ENCODE measurements at regions not wholly inside any gene's neighbourhood (a gene's known extent, or its start where the extent isn't known, plus 50 kb on each side); places are given as distances from the start of the nearest gene placed in this dataset.

GRCh38 chr10:16271571-16271970 lies 165.2 kb upstream of the PTER start:
- no peaks in the 10 kb centered on the region for H3K27me3 ChIP-seq
- intact Hi-C loops (cut with DNase I), result no loop called here
- no peak for DNase-seq
- no peak overlapping the region for H3K4me3 ChIP-seq
- no peak overlapping the region for H3K27ac ChIP-seq
- 28 to 49% (median 33%) methylated on average over 1 of the region's 1 CpG for WGBS, 3 donors
- H3K9me3 ChIP-seq, result no peaks in the 10 kb centered on the region
- H3K36me3 ChIP-seq, result no peaks in the 10 kb centered on the region
- TF ChIP-seq EP300 (IDR thresholded peaks at IDR 0.05) (no peak), CTCF (IDR thresholded peaks at IDR 0.05) (no peak), POLR2A (IDR thresholded peaks at IDR 0.05) (no peak)
- no peaks in the 10 kb centered on the region for H3K4me1 ChIP-seq (ENCODE audit: insufficient read depth)

GRCh38 chr10:16274911-16275310 lies 161.9 kb upstream of the PTER start:
- intact Hi-C loops (cut with DNase I), result no loop called here
- H3K9me3 ChIP-seq, result no peaks in the 10 kb centered on the region
- H3K27ac ChIP-seq, result no peak overlapping the region
- 61 to 71% (median 67%) methylated on average over 3 of the region's 3 CpGs for WGBS, 3 donors
- no peaks in the 10 kb centered on the region for H3K4me1 ChIP-seq (ENCODE audit: insufficient read depth)
- H3K36me3 ChIP-seq, result no peaks in the 10 kb centered on the region
- TF ChIP-seq POLR2A (IDR thresholded peaks at IDR 0.05) (no peak), EP300 (IDR thresholded peaks at IDR 0.05) (no peak), CTCF (IDR thresholded peaks at IDR 0.05) (no peak)
- no peak overlapping the region for H3K4me3 ChIP-seq
- DNase-seq, result no peak
- no peaks in the 10 kb centered on the region for H3K27me3 ChIP-seq

- H3K27me3 ChIP-seq, result no peaks in the 10 kb centered on the region
- no peak overlapping the region for H3K4me3 ChIP-seq
- TF ChIP-seq CTCF (IDR thresholded peaks at IDR 0.05) (no peak), EP300 (IDR thresholded peaks at IDR 0.05) (no peak), POLR2A (IDR thresholded peaks at IDR 0.05) (no peak)
- H3K36me3 ChIP-seq, result no peaks in the 10 kb centered on the region
- no peak for DNase-seq
- 78 to 86% (median 79%) methylated on average over 4 of the region's 4 CpGs for WGBS, 3 donors
- no peaks in the 10 kb centered on the region for H3K4me1 ChIP-seq (ENCODE audit: insufficient read depth)
- H3K27ac ChIP-seq, result no peak overlapping the region
- intact Hi-C loops (cut with DNase I), result no loop called here
- no peaks in the 10 kb centered on the region for H3K9me3 ChIP-seq
Observed at GRCh38 chr10:16280595-16280994, 156.2 kb upstream of the PTER start.

- intact Hi-C loops (cut with DNase I), result no loop called here
- Histone ChIP-seq H3K4me1 (ENCODE audit: insufficient read depth) (no peaks in the 10 kb centered on the region), H3K9me3 (no peaks in the 10 kb centered on the region), H3K27ac (no peak overlapping the region), H3K27me3 (no peaks in the 10 kb centered on the region), H3K36me3 (no peaks in the 10 kb centered on the region), H3K4me3 (no peak overlapping the region)
- TF ChIP-seq EP300 (IDR thresholded peaks at IDR 0.05) (no peak), CTCF (IDR thresholded peaks at IDR 0.05) (no peak), POLR2A (IDR thresholded peaks at IDR 0.05) (no peak)
- 85 to 87% (median 87%) methylated on average over 7 of the region's 7 CpGs for WGBS, 3 donors
- no peak for DNase-seq
Observed at GRCh38 chr10:16292366-16292765, 144.4 kb upstream of the PTER start.

- H3K4me3 ChIP-seq, result no peak overlapping the region
- 48 to 69% (median 53%) methylated on average over 1 of the region's 1 CpG for WGBS, 3 donors
- H3K4me1 ChIP-seq (ENCODE audit: insufficient read depth), result no peaks in the 10 kb centered on the region
- intact Hi-C loops (cut with DNase I), result no loop called here
- TF ChIP-seq EP300 (IDR thresholded peaks at IDR 0.05) (no peak), POLR2A (IDR thresholded peaks at IDR 0.05) (no peak), CTCF (IDR thresholded peaks at IDR 0.05) (no peak)
- H3K27me3 ChIP-seq, result no peaks in the 10 kb centered on the region
- no peaks in the 10 kb centered on the region for H3K36me3 ChIP-seq
- DNase-seq, result no peak
- H3K9me3 ChIP-seq, result no peaks in the 10 kb centered on the region
- no peak overlapping the region for H3K27ac ChIP-seq
Observed at GRCh38 chr10:16297069-16297468, 139.7 kb upstream of the PTER start.

All from ovary (tissue), 7 donors.